ENCODE measurements at regions not wholly inside any gene's neighbourhood (a gene's known extent, or its start where the extent isn't known, plus 50 kb on each side); places are given as distances from the start of the nearest gene placed in this dataset.

GRCh38 chr7:123314886-123315285 is 115.1 kb upstream of the SLC13A1 start:
- TF ChIP-seq CTCF (IDR thresholded peaks at IDR 0.05; ENCODE audit: low read depth, low read length) (no peak), POLR2A (IDR thresholded peaks at IDR 0.05; ENCODE audit: extremely low read depth, insufficient read length) (no peak), MYC (IDR thresholded peaks at IDR 0.05; ENCODE audit: low read depth, low read length) (no peak)

Measured in NB4 (cell line).